WERI-Rb-1 (cell line): ENCODE measurements at regions not wholly inside any gene's neighbourhood (a gene's known extent, or its start where the extent isn't known, plus 50 kb on each side); places are given as distances from the start of the nearest gene placed in this dataset.

Experiments used
- DNase-seq: peaks from one replicate; pipeline ENCODE4 v3.0.0-alpha.2; 2020
- H3K27ac ChIP-seq: fragments of 250-450 bp; sonication (Bioruptor Pico); 2 replicates; pipeline ENCODE4 v1.5.1; 2020; ENCODE audit warnings: mild to moderate bottlenecking, moderate library complexity
- H3K27me3 ChIP-seq: fragments of 250-450 bp; sonication (Bioruptor Pico); 2 replicates; pipeline ENCODE4 v1.5.1; 2021; ENCODE audit warnings: mild to moderate bottlenecking, low read depth, moderate library complexity; ENCODE audit not compliant: insufficient read depth, severe bottlenecking
- H3K36me3 ChIP-seq: fragments of 250-450 bp; sonication (Bioruptor Pico); 2 replicates; pipeline ENCODE4 v1.5.1; 2020; ENCODE audit warnings: mild to moderate bottlenecking, moderate library complexity
- H3K4me3 ChIP-seq: 2 replicates; pipeline ENCODE4 v1.5.1; 2011; ENCODE audit warnings: low read depth, mild to moderate bottlenecking, control low read depth, low read length
- H3K9me3 ChIP-seq: fragments of 250-450 bp; sonication (Bioruptor Pico); 2 replicates; pipeline ENCODE4 v1.5.1; 2021; ENCODE audit warnings: mild to moderate bottlenecking, moderate library complexity; ENCODE audit not compliant: severe bottlenecking
- CTCF ChIP-seq: IDR thresholded peaks from 2 replicates; pipeline ENCODE4 v1.5.1; 2011; ENCODE audit warnings: low read depth, mild to moderate bottlenecking, control low read depth, inconsistent platforms, low read length

- H3K27ac ChIP-seq, result no peak overlapping the region
- H3K27me3 ChIP-seq, result no peaks in the 10 kb centered on the region
- H3K4me3 ChIP-seq, result no peak overlapping the region
- H3K36me3 ChIP-seq, result no peaks in the 10 kb centered on the region
- no peak for DNase-seq
- TF ChIP-seq CTCF, result no peak
- no peaks in the 10 kb centered on the region for H3K9me3 ChIP-seq
Measured at GRCh38 chr9:99718631-99719030, 103.1 kb upstream of the NR4A3 start.

GRCh38 chr9:99720455-99721050, 101.1 kb upstream of the NR4A3 start:
- Histone ChIP-seq H3K9me3 (no peaks in the 10 kb centered on the region), H3K27me3 (no peaks in the 10 kb centered on the region), H3K36me3 (no peaks in the 10 kb centered on the region), H3K4me3 (no peak overlapping the region), H3K27ac (no peak overlapping the region)
- no peak for TF ChIP-seq CTCF
- DNase-seq, result no peak

GRCh38 chr9:99721898-99722297, 99.8 kb upstream of the NR4A3 start:
- DNase-seq, result no peak
- H3K27me3 ChIP-seq, result no peaks in the 10 kb centered on the region
- no peaks in the 10 kb centered on the region for H3K36me3 ChIP-seq
- no peaks in the 10 kb centered on the region for H3K9me3 ChIP-seq
- H3K27ac ChIP-seq, result no peak overlapping the region
- H3K4me3 ChIP-seq, result no peak overlapping the region
- no peak for TF ChIP-seq CTCF

- TF ChIP-seq CTCF, result no peak
- H3K27ac ChIP-seq, result no peak overlapping the region
- H3K4me3 ChIP-seq, result no peak overlapping the region
- no peak for DNase-seq
- H3K27me3 ChIP-seq, result no peaks in the 10 kb centered on the region
- no peaks in the 10 kb centered on the region for H3K9me3 ChIP-seq
- H3K36me3 ChIP-seq, result no peaks in the 10 kb centered on the region
Measured at GRCh38 chr9:99722877-99723276, 98.8 kb upstream of the NR4A3 start.

- Histone ChIP-seq H3K4me3 (no peak overlapping the region), H3K36me3 (no peaks in the 10 kb centered on the region), H3K27ac (no peak overlapping the region), H3K9me3 (no peaks in the 10 kb centered on the region), H3K27me3 (no peaks in the 10 kb centered on the region)
- no peak for DNase-seq
- no peak for TF ChIP-seq CTCF
Measured at GRCh38 chr9:99724640-99725039, 97.0 kb upstream of the NR4A3 start.

GRCh38 chr9:99725852-99726251, 95.8 kb upstream of the NR4A3 start:
- no peak overlapping the region for H3K27ac ChIP-seq
- no peak overlapping the region for H3K4me3 ChIP-seq
- no peak for DNase-seq
- no peak for TF ChIP-seq CTCF
- no peaks in the 10 kb centered on the region for H3K27me3 ChIP-seq
- no peaks in the 10 kb centered on the region for H3K9me3 ChIP-seq
- H3K36me3 ChIP-seq, result no peaks in the 10 kb centered on the region
